CD14-positive monocyte (primary cell): ENCODE measurements at regions not wholly inside any gene's neighbourhood (a gene's known extent, or its start where the extent isn't known, plus 50 kb on each side); places are given as distances from the start of the nearest gene placed in this dataset.

Experiments used
- DNase-seq, 3 donors: peaks; one replicate each; pipeline ENCODE4 v3.0.0-alpha.2; 2011 to 2022
- H2AFZ ChIP-seq: 2 replicates; pipeline ENCODE4 v1.6.0; 2012; ENCODE audit warnings: mild to moderate bottlenecking, low read depth, low read length, inconsistent platforms; ENCODE audit not compliant: insufficient read depth, poor library complexity, severe bottlenecking
- H3K27ac ChIP-seq, 2 donors: 1 replicate in 1 of 2; 2 replicates in 1 of 2; pipeline ENCODE4 v1.5.1; 2012 to 2013; ENCODE audit warnings: low read length in 2 of 2, control low read depth in 1 of 2, inconsistent platforms in 1 of 2, low read depth in 1 of 2, mild to moderate bottlenecking in 1 of 2
- H3K27me3 ChIP-seq, 2 donors: one replicate each; pipeline versions ENCODE4 v1.6.0 to v1.6.1; 2011 to 2013; ENCODE audit warnings: low read length in 2 of 2; ENCODE audit not compliant: control insufficient read depth in 2 of 2, insufficient read depth in 2 of 2
- H3K36me3 ChIP-seq, 2 donors: replicated peaks in 1 of 2; 1 replicate in 1 of 2; 2 replicates in 1 of 2; pipeline versions ENCODE4 v1.5.1 to v1.6.1; 2012 to 2013; ENCODE audit warnings: low read length in 2 of 2, control low read depth in 1 of 2, inconsistent platforms in 1 of 2, mild to moderate bottlenecking in 1 of 2; ENCODE audit not compliant: insufficient read depth in 2 of 2, control insufficient read depth in 1 of 2
- H3K4me1 ChIP-seq, 2 donors: 1 replicate in 1 of 2; 2 replicates in 1 of 2; pipeline versions ENCODE4 v1.5.1 to v1.6.1; 2012 to 2013; ENCODE audit warnings: low read length in 2 of 2, control low read depth in 1 of 2, inconsistent platforms in 1 of 2, mild to moderate bottlenecking in 1 of 2, moderate library complexity in 1 of 2; ENCODE audit not compliant: insufficient read depth in 2 of 2, control insufficient read depth in 1 of 2
- H3K4me2 ChIP-seq: replicated peaks from 2 replicates; pipeline ENCODE3; 2012; ENCODE audit warnings: low read length, moderate library complexity, mild to moderate bottlenecking; ENCODE audit not compliant: poor library complexity, severe bottlenecking; ENCODE audit errors: extremely low read depth
- H3K4me3 ChIP-seq, 3 experiments: fragments of 200-600 bp in 1 of 3; sonication (generic) in 1 of 3; replicated peaks in 1 of 3; 1 replicate in 2 of 3; 2 replicates in 1 of 3; pipeline ENCODE4 v1.5.1; 2011 to 2013; ENCODE audit warnings: low read length in 3 of 3, mild to moderate bottlenecking in 3 of 3, control low read depth in 2 of 3, low read depth in 2 of 3, inconsistent platforms in 1 of 3, moderate library complexity in 1 of 3
- H3K79me2 ChIP-seq: 2 replicates; pipeline ENCODE4 v1.6.0; 2012; ENCODE audit warnings: mild to moderate bottlenecking, control low read depth, inconsistent platforms, low read length, moderate library complexity; ENCODE audit not compliant: insufficient read depth
- H3K9ac ChIP-seq: 2 replicates; pipeline ENCODE4 v1.6.0; 2017; ENCODE audit warnings: low read length, mild to moderate bottlenecking; ENCODE audit not compliant: insufficient read depth, poor library complexity, severe bottlenecking
- H3K9me3 ChIP-seq, 2 donors: replicated peaks in 1 of 2; 1 replicate in 1 of 2; 2 replicates in 1 of 2; pipeline versions ENCODE4 v1.5.1 to v1.6.1; 2012 to 2013; ENCODE audit warnings: low read length in 2 of 2, control low read depth in 1 of 2; ENCODE audit not compliant: control insufficient read depth in 1 of 2, insufficient read depth in 1 of 2
- H4K20me1 ChIP-seq: 2 replicates; pipeline ENCODE4 v1.6.0; 2012; ENCODE audit warnings: mild to moderate bottlenecking, low read length, control low read depth, moderate library complexity; ENCODE audit not compliant: insufficient read depth
- H3K27ac Mint-ChIP-seq, 7 donors: one replicate each; pipeline ENCODE4 v1.8.0; 2020; ENCODE audit warnings: mild to moderate bottlenecking in 7 of 7, mixed read lengths in 7 of 7, moderate library complexity in 6 of 7, inconsistent platforms in 2 of 7
- H3K27me3 Mint-ChIP-seq, 3 donors: one replicate each; pipeline ENCODE4 v1.8.0; 2021 to 2022; ENCODE audit warnings: low read depth in 3 of 3, mild to moderate bottlenecking in 3 of 3, mixed read lengths in 3 of 3, moderate library complexity in 3 of 3, inconsistent platforms in 1 of 3
- H3K36me3 Mint-ChIP-seq, 2 donors: one replicate each; pipeline ENCODE4 v1.8.0; 2020; ENCODE audit warnings: mixed read lengths in 2 of 2, inconsistent platforms in 1 of 2, mild to moderate bottlenecking in 1 of 2
- H3K4me1 Mint-ChIP-seq: one replicate; pipeline ENCODE4 v1.8.0; 2020; ENCODE audit warnings: mild to moderate bottlenecking, mixed read lengths
- H3K4me3 Mint-ChIP-seq, 2 donors: one replicate each; pipeline ENCODE4 v1.8.0; 2020; ENCODE audit warnings: mild to moderate bottlenecking in 2 of 2, mixed read lengths in 2 of 2, moderate library complexity in 1 of 2
- H3K9me3 Mint-ChIP-seq, 7 donors: one replicate each; pipeline ENCODE4 v1.8.0; 2020 to 2022; ENCODE audit warnings: mixed read lengths in 7 of 7, mild to moderate bottlenecking in 6 of 7, moderate library complexity in 6 of 7, inconsistent platforms in 2 of 7
- WGBS: methylation state at CpG from one replicate; pipeline ENCODE4 v1.1.5; 2013; ENCODE audit warnings: missing lambda C conversion rate; ENCODE audit not compliant: insufficient coverage; 5-methylcytosine and 5-hydroxymethylcytosine counted together
- intact Hi-C, 2 donors: fragments of 100-400 bp; cut with micrococcal nuclease; formaldehyde crosslinking; loops; one replicate each; pipeline versions ENCODE4 v1.15.0 to v1.15.1; 2023
- TF ChIP-seq, protein P1 (sequence below): fragments of 200-600 bp; IDR thresholded peaks from one replicate; pipeline ENCODE4 v1.8.0; 2022; ENCODE audit warnings: antibody characterized with exemption, mild to moderate bottlenecking

DNA sequence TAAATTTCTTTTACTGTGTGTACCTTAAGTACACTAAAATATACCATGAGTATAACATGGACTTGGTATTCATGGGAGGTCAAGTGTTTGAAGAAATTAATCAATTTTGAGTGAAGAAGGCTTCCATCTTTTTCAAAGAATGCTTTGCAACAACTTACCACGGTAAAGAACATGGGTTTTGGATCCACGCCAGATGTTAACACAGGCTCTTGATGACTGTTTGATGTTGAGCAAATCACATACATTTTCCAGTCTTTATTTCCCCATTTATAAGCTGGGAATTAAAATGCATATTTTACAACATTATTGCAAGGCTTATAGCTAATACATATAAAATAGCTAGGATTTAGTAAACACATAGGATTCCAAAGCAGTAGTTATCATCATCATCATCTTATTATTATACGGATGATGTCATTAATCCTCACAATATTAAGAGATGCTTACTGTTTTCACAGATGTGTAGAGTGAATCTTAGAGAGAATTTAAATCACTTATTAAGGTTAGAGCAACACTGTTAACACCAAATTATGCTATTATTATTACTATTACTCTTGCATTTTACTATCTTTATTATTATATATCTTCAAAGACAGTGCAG is 362.0 kb downstream of the PRELID2 start:
- Mint-ChIP-seq H3K27me3 (peaks cover 0 to 1% (median 0%) of the 10 kb centered on the region in 3 donors), H3K9me3 (peaks cover 0 to 7% (median 0%) of the 10 kb centered on the region in 7 donors), H3K36me3 (no peaks in the 10 kb centered on the region), H3K4me1 (no peaks in the 10 kb centered on the region), H3K27ac (no peak overlapping the region), H3K4me3 (no peak overlapping the region)
- Histone ChIP-seq H3K9ac (no peak overlapping the region), H3K27ac (no peak overlapping the region), H3K9me3 (peaks cover 0 to 1% of the 10 kb centered on the region in 2 donors), H3K27me3 (no peaks in the 10 kb centered on the region), H3K36me3 (no peaks in the 10 kb centered on the region), H2AFZ (no peak overlapping the region), H3K4me1 (no peaks in the 10 kb centered on the region), H3K79me2 (no peaks in the 10 kb centered on the region), H4K20me1 (no peaks in the 10 kb centered on the region), H3K4me3 (no peak overlapping the region), H3K4me2 (no peak overlapping the region)
- intact Hi-C loops = no loop called here
- DNase-seq = no peak
- TF ChIP-seq, protein P1, sequence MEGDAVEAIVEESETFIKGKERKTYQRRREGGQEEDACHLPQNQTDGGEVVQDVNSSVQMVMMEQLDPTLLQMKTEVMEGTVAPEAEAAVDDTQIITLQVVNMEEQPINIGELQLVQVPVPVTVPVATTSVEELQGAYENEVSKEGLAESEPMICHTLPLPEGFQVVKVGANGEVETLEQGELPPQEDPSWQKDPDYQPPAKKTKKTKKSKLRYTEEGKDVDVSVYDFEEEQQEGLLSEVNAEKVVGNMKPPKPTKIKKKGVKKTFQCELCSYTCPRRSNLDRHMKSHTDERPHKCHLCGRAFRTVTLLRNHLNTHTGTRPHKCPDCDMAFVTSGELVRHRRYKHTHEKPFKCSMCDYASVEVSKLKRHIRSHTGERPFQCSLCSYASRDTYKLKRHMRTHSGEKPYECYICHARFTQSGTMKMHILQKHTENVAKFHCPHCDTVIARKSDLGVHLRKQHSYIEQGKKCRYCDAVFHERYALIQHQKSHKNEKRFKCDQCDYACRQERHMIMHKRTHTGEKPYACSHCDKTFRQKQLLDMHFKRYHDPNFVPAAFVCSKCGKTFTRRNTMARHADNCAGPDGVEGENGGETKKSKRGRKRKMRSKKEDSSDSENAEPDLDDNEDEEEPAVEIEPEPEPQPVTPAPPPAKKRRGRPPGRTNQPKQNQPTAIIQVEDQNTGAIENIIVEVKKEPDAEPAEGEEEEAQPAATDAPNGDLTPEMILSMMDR = no peak
- WGBS = no CpG with 5 or more reads among the region's 3 CpGs

DNA sequence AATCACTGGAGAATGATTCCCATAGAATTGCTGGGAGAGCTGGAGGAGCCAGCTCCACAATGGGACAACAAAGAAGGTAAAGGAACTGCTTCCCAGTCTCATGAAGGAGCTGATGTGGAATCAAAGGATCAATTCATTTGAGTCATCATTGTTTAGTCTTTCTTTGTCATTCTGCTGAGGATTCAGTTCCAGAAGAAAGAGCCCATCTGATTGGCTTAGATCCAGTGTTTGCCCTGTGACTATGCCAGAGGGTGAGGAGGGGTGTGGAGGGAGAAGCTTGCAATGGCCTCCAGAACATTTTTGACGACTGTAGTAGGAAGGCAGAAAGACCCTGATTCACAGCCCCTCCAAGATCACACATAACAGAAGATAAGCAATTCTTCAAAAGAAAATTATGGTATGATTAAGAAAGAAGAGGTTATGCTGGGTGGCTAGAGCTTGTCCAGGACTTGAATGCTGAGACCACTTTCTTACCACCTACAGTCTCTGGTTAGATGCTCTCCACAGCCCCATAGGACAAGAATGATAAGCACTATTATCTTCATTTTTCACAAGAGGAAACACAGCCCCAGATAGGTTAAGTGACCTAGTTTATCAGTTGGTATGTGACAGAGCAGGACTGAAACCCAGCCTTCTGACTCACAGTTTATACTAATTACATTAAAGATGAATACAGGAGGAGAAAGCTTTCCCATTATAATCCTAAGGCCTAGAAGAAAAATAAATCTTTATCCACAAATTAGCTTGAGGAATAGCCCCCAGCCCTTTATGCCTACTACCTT is 363.1 kb downstream of the PRELID2 start:
- TF ChIP-seq, protein P1 = no peak
- Histone ChIP-seq H3K36me3 (no peaks in the 10 kb centered on the region), H2AFZ (no peak overlapping the region), H3K4me1 (no peaks in the 10 kb centered on the region), H3K79me2 (no peaks in the 10 kb centered on the region), H3K9me3 (no peaks in the 10 kb centered on the region), H3K4me2 (no peak overlapping the region), H3K9ac (no peak overlapping the region), H3K27ac (no peak overlapping the region), H3K4me3 (no peak overlapping the region), H4K20me1 (no peaks in the 10 kb centered on the region), H3K27me3 (no peaks in the 10 kb centered on the region)
- no peak overlapping the region for H3K4me3 Mint-ChIP-seq
- H3K36me3 Mint-ChIP-seq = no peaks in the 10 kb centered on the region
- no peak overlapping the region for H3K27ac Mint-ChIP-seq
- WGBS = no CpG with 5 or more reads among the region's 1 CpG
- no peaks in the 10 kb centered on the region for H3K27me3 Mint-ChIP-seq
- intact Hi-C loops = no loop called here
- peaks cover 0 to 4% (median 0%) of the 10 kb centered on the region in 7 donors for H3K9me3 Mint-ChIP-seq
- no peak for DNase-seq
- no peaks in the 10 kb centered on the region for H3K4me1 Mint-ChIP-seq
